Tibial nerve (tissue), 3 donors: ENCODE measurements at regions not wholly inside any gene's neighbourhood (a gene's known extent, or its start where the extent isn't known, plus 50 kb on each side); places are given as distances from the start of the nearest gene placed in this dataset.

Experiments used
- CTCF ChIP-seq, 5 experiments: fragments of 200-600 bp in 3 of 5; fragments of 450-650 bp in 2 of 5; sonication (generic) in 3 of 5; IDR thresholded peaks; one replicate each; pipeline ENCODE4 v1.5.1; 2016 to 2019; ENCODE audit warnings: antibody characterized with exemption in 5 of 5, mild to moderate bottlenecking in 3 of 5, moderate library complexity in 2 of 5
- POLR2A ChIP-seq, 2 donors: fragments of 450-650 bp; IDR thresholded peaks; one replicate each; pipeline ENCODE4 v1.6.1; 2017; ENCODE audit warnings: antibody characterized with exemption in 2 of 2, mild to moderate bottlenecking in 2 of 2, moderate library complexity in 2 of 2

DNA sequence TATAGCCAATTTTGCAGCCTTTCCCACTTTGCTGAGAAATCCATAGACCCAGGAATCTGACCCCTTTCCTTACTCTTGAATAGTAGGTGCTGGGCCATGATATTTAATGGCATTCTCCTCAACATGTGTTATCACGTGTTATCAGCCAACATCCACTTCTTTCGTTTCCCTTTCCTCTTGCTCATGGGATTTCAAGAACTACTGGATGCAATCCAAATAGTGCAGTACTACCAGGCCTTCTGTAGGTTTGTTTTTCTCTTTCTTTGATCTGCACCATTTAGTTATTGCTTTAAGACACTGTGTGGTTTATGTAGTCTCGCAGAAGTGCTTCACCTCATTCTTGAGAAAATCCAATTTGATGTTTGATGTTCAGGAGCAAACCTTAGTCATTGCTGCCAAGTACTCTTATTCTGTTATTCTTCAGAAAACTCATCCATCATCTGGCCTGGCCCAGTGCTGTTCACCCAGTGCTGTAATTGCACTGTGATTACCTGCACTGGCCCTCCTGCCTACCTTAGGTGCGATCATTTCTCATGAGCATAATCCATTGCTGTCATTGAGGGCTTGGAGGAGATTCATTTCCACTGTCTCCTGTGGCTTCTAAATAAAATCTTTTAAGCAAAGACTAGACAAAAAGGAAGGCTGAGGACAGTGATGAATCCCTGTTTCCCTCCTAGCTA is 315.3 kb downstream of the BMPER start:
- TF ChIP-seq POLR2A (IDR thresholded peaks at IDR 0.05) (no peak), CTCF (IDR thresholded peaks at IDR 0.05) (no peak)
